ENCODE measurements at regions not wholly inside any gene's neighbourhood (a gene's known extent, or its start where the extent isn't known, plus 50 kb on each side); places are given as distances from the start of the nearest gene placed in this dataset.

DNA sequence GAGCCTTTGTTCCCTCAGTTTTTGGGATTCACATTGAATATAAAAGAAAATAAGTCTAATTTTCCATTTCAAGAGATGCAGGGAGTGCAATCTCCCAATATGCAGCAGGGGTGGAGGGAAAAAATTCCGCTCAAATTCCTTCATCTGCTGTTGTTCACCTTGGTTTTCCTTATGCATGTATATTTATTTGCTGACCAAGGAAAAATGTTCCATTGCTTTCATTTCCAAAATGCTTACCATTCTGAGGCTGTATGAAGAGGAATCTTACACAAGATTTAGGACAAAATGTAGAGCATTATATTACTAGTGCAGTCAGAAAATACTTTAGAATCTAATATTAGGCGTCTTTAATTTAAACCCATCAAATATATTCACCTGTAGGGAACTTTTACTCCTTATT lies 863.9 kb downstream of the EPHA3 start:
- H3K4me3 ChIP-seq = no peak overlapping the region
- no peak for TF ChIP-seq HNRNPH1 (optimal IDR thresholded peaks at IDR 0.05; ENCODE audit: low read depth, low read length)
- TF ChIP-seq ZSCAN29 (IDR thresholded peaks at IDR 0.05) = no peak
- no peak for TF ChIP-seq BCOR (IDR thresholded peaks at IDR 0.05)
- no peak for TF ChIP-seq MAFG (tag; conservative IDR thresholded peaks at IDR 0.05)
- no peak for TF ChIP-seq ESRRA (IDR thresholded peaks at IDR 0.05; ENCODE audit: borderline replicate concordance, low read depth)
- no peak for TF ChIP-seq STAG1 (CRISPR knock-in tag; IDR thresholded peaks at IDR 0.05; ENCODE audit: borderline replicate concordance)
- TF ChIP-seq, protein P1, sequence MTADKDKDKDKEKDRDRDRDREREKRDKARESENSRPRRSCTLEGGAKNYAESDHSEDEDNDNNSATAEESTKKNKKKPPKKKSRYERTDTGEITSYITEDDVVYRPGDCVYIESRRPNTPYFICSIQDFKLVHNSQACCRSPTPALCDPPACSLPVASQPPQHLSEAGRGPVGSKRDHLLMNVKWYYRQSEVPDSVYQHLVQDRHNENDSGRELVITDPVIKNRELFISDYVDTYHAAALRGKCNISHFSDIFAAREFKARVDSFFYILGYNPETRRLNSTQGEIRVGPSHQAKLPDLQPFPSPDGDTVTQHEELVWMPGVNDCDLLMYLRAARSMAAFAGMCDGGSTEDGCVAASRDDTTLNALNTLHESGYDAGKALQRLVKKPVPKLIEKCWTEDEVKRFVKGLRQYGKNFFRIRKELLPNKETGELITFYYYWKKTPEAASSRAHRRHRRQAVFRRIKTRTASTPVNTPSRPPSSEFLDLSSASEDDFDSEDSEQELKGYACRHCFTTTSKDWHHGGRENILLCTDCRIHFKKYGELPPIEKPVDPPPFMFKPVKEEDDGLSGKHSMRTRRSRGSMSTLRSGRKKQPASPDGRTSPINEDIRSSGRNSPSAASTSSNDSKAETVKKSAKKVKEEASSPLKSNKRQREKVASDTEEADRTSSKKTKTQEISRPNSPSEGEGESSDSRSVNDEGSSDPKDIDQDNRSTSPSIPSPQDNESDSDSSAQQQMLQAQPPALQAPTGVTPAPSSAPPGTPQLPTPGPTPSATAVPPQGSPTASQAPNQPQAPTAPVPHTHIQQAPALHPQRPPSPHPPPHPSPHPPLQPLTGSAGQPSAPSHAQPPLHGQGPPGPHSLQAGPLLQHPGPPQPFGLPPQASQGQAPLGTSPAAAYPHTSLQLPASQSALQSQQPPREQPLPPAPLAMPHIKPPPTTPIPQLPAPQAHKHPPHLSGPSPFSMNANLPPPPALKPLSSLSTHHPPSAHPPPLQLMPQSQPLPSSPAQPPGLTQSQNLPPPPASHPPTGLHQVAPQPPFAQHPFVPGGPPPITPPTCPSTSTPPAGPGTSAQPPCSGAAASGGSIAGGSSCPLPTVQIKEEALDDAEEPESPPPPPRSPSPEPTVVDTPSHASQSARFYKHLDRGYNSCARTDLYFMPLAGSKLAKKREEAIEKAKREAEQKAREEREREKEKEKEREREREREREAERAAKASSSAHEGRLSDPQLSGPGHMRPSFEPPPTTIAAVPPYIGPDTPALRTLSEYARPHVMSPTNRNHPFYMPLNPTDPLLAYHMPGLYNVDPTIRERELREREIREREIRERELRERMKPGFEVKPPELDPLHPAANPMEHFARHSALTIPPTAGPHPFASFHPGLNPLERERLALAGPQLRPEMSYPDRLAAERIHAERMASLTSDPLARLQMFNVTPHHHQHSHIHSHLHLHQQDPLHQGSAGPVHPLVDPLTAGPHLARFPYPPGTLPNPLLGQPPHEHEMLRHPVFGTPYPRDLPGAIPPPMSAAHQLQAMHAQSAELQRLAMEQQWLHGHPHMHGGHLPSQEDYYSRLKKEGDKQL (CRISPR knock-in tag; IDR thresholded peaks at IDR 0.05; ENCODE audit: borderline replicate concordance) = no peak
- TF ChIP-seq ZNF324 (CRISPR knock-in tag; IDR thresholded peaks at IDR 0.05) = no peak
- TF ChIP-seq, protein P2, sequence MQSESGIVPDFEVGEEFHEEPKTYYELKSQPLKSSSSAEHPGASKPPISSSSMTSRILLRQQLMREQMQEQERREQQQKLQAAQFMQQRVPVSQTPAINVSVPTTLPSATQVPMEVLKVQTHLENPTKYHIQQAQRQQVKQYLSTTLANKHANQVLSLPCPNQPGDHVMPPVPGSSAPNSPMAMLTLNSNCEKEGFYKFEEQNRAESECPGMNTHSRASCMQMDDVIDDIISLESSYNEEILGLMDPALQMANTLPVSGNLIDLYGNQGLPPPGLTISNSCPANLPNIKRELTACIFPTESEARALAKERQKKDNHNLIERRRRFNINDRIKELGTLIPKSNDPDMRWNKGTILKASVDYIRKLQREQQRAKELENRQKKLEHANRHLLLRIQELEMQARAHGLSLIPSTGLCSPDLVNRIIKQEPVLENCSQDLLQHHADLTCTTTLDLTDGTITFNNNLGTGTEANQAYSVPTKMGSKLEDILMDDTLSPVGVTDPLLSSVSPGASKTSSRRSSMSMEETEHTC (IDR thresholded peaks at IDR 0.05) = no peak
- no peak for TF ChIP-seq HNRNPL (IDR thresholded peaks at IDR 0.05; ENCODE audit: low read depth, low read length)
- no peak for TF ChIP-seq ASH1L (IDR thresholded peaks at IDR 0.05; ENCODE audit: borderline replicate concordance, low read depth, partially characterized antibody)
- no peaks in the 10 kb centered on the region for H3K27me3 ChIP-seq (ENCODE audit: control insufficient read depth in 2 of 2, insufficient read depth in 2 of 2, low read length in 2 of 2)
- no peak for ATAC-seq
- no peaks in the 10 kb centered on the region for H3K9me3 ChIP-seq (replicated peaks; ENCODE audit: control insufficient read depth, insufficient read depth, low read depth, low read length)
- H3K9me1 ChIP-seq (ENCODE audit: control insufficient read depth, insufficient read depth, low read length) = no peaks in the 10 kb centered on the region
- DNase-seq (ENCODE audit: extremely low read depth in 1 of 4, low spot score in 3 of 4) = no peak
- intact Hi-C loops (cut with micrococcal nuclease) = no loop called here
- no peak for FAIRE-seq
- H3K4me1 ChIP-seq (replicated peaks in 1 of 2; ENCODE audit: control insufficient read depth in 2 of 2, insufficient read depth in 2 of 2, low read length in 2 of 2) = no peaks in the 10 kb centered on the region
- in situ Hi-C loops (cut with MboI) = no loop called here
- no peak overlapping the region for H2AFZ ChIP-seq (ENCODE audit: low read depth, low read length)
- H3K9ac ChIP-seq (ENCODE audit: insufficient read depth in 1 of 2, low read depth in 2 of 2, low read length in 2 of 2) = no peak overlapping the region
- H4K20me1 ChIP-seq (replicated peaks; ENCODE audit: control insufficient read depth, insufficient read depth, low read length) = no peaks in the 10 kb centered on the region
- H3K4me2 ChIP-seq (ENCODE audit: insufficient read depth, low read length) = no peak overlapping the region
- WGBS (ENCODE audit: insufficient coverage, low coverage, missing lambda C conversion rate) = 0% methylated on average over 2 of the region's 2 CpGs
- no peak overlapping the region for H3K27ac ChIP-seq (ENCODE audit: extremely low read depth, low read depth, low read length)
- H3K79me2 ChIP-seq (ENCODE audit: control insufficient read depth, insufficient read depth, low read length) = no peaks in the 10 kb centered on the region
- BruUV-seq (replicated peaks) = no TSS peak
- CTCF ChIA-PET (ENCODE audit: low intra/inter-chr PET ratio) = no interaction called here
- no peaks in the 10 kb centered on the region for H3K36me3 ChIP-seq (ENCODE audit: control insufficient read depth, insufficient read depth, low read length)
- POLR2A ChIA-PET = no interaction called here
